ENCODE measurements at regions not wholly inside any gene's neighbourhood (a gene's known extent, or its start where the extent isn't known, plus 50 kb on each side); places are given as distances from the start of the nearest gene placed in this dataset.

DNA sequence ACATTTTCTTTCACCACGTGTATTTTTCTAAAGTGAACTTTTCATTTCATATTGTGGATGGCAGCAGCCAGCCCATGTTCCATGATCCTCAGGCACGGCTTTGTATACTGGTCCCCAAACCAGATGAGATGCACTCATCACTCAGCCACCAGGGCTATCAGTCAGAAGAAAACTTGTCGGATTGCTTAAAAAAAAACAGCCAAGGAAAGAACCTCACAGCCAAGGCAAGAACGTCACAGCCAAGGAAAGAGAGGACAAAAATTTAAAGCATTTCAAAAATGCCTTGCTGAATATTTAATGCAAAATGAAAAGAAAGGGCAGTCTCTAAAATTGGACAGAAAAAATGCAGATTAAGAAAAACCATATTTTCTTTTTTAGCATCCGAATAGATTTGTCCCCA is 333.3 kb downstream of the PDGFC start:
- WGBS, 3 donors, result 63 to 71% (median 70%) methylated on average over 5 of the region's 5 CpGs
- H3K27ac ChIP-seq (ENCODE audit: low read depth in 1 of 3, low read length in 2 of 3), result no peak overlapping the region
- no peaks in the 10 kb centered on the region for H3K4me1 ChIP-seq (ENCODE audit: control insufficient read depth in 3 of 3, insufficient read depth in 2 of 3, low read depth in 1 of 3, low read length in 2 of 3)
- no peaks in the 10 kb centered on the region for H3K9me3 ChIP-seq (ENCODE audit: control insufficient read depth in 2 of 2, insufficient read depth in 1 of 2, low read depth in 1 of 2, low read length in 1 of 2)
- no peak for FAIRE-seq
- H3K27me3 ChIP-seq (ENCODE audit: control insufficient read depth in 3 of 3, insufficient read depth in 3 of 3, low read length in 3 of 3), result no peaks in the 10 kb centered on the region
- H3K4me3 ChIP-seq (ENCODE audit: low read depth in 1 of 3, low read length in 3 of 3), result no peak overlapping the region
- H3K36me3 ChIP-seq (ENCODE audit: control insufficient read depth in 3 of 3, insufficient read depth in 2 of 3, low read depth in 1 of 3, low read length in 3 of 3), result no peaks in the 10 kb centered on the region
- DNase-seq, result no peak

DNA sequence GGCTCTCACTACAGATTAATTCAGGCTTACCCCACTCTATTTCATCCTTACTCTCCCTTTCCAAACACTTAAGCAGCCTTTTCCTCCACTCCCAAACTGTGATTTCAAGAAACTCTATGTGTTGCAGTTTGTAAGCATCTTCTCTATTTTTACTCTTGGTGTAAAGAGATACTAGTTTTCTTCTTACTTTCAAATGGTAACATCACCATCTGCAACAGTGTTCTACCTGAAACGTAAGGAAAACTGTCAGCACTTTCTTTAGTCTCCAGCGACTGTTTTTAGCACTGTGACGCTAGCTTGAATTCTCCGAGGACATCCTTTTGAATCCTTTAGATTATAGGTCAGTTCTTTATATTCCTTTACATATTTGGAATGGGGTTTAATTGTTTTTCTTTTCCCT is 335.2 kb downstream of the PDGFC start:
- FAIRE-seq (no peak), DNase-seq (no peak)
- Histone ChIP-seq H3K27ac (ENCODE audit: low read depth in 1 of 3, low read length in 2 of 3) (no peak overlapping the region), H3K4me1 (ENCODE audit: control insufficient read depth in 3 of 3, insufficient read depth in 2 of 3, low read depth in 1 of 3, low read length in 2 of 3) (no peaks in the 10 kb centered on the region), H3K36me3 (ENCODE audit: control insufficient read depth in 3 of 3, insufficient read depth in 2 of 3, low read depth in 1 of 3, low read length in 3 of 3) (no peaks in the 10 kb centered on the region), H3K9me3 (ENCODE audit: control insufficient read depth in 2 of 2, insufficient read depth in 1 of 2, low read depth in 1 of 2, low read length in 1 of 2) (no peaks in the 10 kb centered on the region), H3K27me3 (ENCODE audit: control insufficient read depth in 3 of 3, insufficient read depth in 3 of 3, low read length in 3 of 3) (no peaks in the 10 kb centered on the region), H3K4me3 (ENCODE audit: low read depth in 1 of 3, low read length in 3 of 3) (no peak overlapping the region)
- 90 to 91% (median 90%) methylated on average over 4 of the region's 4 CpGs for WGBS, 3 donors

DNA sequence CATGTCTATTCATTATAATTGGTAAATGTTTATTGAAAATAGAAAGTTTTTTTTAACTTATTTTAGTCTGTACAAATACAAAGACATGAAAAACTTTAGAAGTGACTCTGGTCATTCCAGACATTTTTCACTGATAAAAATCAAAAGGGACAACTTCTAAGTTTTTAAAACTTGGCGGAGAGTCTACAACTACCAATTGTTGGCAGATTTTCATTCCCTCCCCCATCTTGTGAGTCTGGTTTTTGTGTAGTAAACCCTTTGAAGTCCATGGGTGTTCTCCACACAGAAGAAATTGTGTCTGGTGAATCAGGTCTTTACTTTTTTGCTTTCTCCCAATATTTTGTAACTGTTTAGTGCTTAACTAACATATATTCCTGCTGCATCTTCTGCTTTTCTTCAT is 336.5 kb downstream of the PDGFC start:
- no peak for DNase-seq
- WGBS, 3 donors, result 77 to 94% (median 90%) methylated on average over 1 of the region's 1 CpG
- no peaks in the 10 kb centered on the region for H3K36me3 ChIP-seq (ENCODE audit: control insufficient read depth in 3 of 3, insufficient read depth in 2 of 3, low read depth in 1 of 3, low read length in 3 of 3)
- no peaks in the 10 kb centered on the region for H3K27me3 ChIP-seq (ENCODE audit: control insufficient read depth in 3 of 3, insufficient read depth in 3 of 3, low read length in 3 of 3)
- no peak for FAIRE-seq
- H3K4me1 ChIP-seq (ENCODE audit: control insufficient read depth in 3 of 3, insufficient read depth in 2 of 3, low read depth in 1 of 3, low read length in 2 of 3), result no peaks in the 10 kb centered on the region
- no peak overlapping the region for H3K27ac ChIP-seq (ENCODE audit: low read depth in 1 of 3, low read length in 2 of 3)
- H3K4me3 ChIP-seq (ENCODE audit: low read depth in 1 of 3, low read length in 3 of 3), result no peak overlapping the region
- H3K9me3 ChIP-seq (ENCODE audit: control insufficient read depth in 2 of 2, insufficient read depth in 1 of 2, low read depth in 1 of 2, low read length in 1 of 2), result no peaks in the 10 kb centered on the region

DNA sequence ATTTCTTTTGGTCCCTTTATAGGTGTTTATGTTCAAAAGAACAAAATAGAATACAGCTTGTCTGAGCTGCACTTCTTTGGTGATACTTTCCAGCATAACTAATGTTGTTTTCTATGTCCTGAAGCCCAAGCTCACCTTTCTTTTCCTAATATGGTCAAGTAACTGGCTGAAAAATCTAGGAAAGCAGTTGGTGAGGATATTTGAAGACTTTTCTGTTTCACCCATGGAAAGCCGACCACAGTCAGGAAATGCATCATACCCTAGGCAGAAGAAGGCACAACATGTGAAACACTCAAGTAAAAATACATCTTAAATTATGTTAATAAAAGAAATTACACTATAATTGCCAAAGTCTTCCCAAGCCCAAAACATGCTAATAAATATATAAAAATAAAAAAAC is 337.0 kb downstream of the PDGFC start:
- Histone ChIP-seq H3K4me1 (ENCODE audit: control insufficient read depth in 3 of 3, insufficient read depth in 2 of 3, low read depth in 1 of 3, low read length in 2 of 3) (no peaks in the 10 kb centered on the region), H3K9me3 (ENCODE audit: control insufficient read depth in 2 of 2, insufficient read depth in 1 of 2, low read depth in 1 of 2, low read length in 1 of 2) (no peaks in the 10 kb centered on the region), H3K4me3 (ENCODE audit: low read depth in 1 of 3, low read length in 3 of 3) (no peak overlapping the region), H3K36me3 (ENCODE audit: control insufficient read depth in 3 of 3, insufficient read depth in 2 of 3, low read depth in 1 of 3, low read length in 3 of 3) (no peaks in the 10 kb centered on the region), H3K27ac (ENCODE audit: low read depth in 1 of 3, low read length in 2 of 3) (no peak overlapping the region), H3K27me3 (ENCODE audit: control insufficient read depth in 3 of 3, insufficient read depth in 3 of 3, low read length in 3 of 3) (no peaks in the 10 kb centered on the region)
- WGBS, 3 donors, result 78 to 82% (median 79%) methylated on average over 1 of the region's 1 CpG
- no peak for DNase-seq
- no peak for FAIRE-seq

DNA sequence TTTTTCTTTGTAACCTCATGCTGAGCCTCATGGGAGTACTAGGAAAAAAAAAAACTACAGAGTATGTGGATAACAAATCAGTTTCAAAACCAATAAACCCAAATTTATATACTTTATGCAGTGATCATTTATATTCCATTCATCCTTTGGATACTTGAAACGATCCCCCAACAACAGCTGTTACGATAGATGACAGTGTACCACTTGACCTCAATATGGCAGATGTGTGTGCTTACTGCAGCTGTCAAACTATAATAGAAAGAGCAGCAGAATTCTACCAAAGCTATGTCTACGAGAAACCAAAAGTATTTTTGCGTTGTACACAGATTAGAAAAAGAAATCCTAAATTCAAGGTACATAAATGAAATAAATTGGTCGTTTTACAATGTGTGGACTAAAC is 337.8 kb downstream of the PDGFC start:
- Histone ChIP-seq H3K27ac (ENCODE audit: low read depth in 1 of 3, low read length in 2 of 3) (no peak overlapping the region), H3K27me3 (ENCODE audit: control insufficient read depth in 3 of 3, insufficient read depth in 3 of 3, low read length in 3 of 3) (no peaks in the 10 kb centered on the region), H3K9me3 (ENCODE audit: control insufficient read depth in 2 of 2, insufficient read depth in 1 of 2, low read depth in 1 of 2, low read length in 1 of 2) (no peaks in the 10 kb centered on the region), H3K4me3 (ENCODE audit: low read depth in 1 of 3, low read length in 3 of 3) (no peak overlapping the region), H3K36me3 (ENCODE audit: control insufficient read depth in 3 of 3, insufficient read depth in 2 of 3, low read depth in 1 of 3, low read length in 3 of 3) (no peaks in the 10 kb centered on the region), H3K4me1 (ENCODE audit: control insufficient read depth in 3 of 3, insufficient read depth in 2 of 3, low read depth in 1 of 3, low read length in 2 of 3) (no peaks in the 10 kb centered on the region)
- DNase-seq (no peak), FAIRE-seq (no peak)
- 54 to 72% (median 62%) methylated on average over 5 of the region's 5 CpGs for WGBS, 3 donors

DNA sequence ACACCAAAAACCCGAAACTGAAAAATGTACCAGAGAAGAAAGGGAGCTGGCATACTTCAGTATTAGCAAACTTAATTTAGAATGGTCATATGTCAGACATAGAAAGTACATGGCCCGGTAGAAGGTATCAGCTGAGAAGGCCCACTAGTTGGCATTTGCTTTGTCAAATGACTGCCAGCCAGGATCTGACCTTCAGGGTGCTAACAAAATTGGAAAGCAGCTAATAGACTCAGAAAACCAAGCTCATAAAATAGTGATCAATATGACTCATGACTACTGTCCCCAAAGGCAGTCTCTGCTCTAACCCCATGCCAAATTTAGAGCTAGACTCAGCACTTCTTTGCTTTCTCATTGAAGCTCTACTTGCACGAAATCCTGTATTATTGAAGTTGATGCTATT is 342.7 kb downstream of the PDGFC start:
- Histone ChIP-seq H3K4me1 (ENCODE audit: control insufficient read depth in 3 of 3, insufficient read depth in 2 of 3, low read depth in 1 of 3, low read length in 2 of 3) (no peaks in the 10 kb centered on the region), H3K27me3 (ENCODE audit: control insufficient read depth in 3 of 3, insufficient read depth in 3 of 3, low read length in 3 of 3) (no peaks in the 10 kb centered on the region), H3K4me3 (ENCODE audit: low read depth in 1 of 3, low read length in 3 of 3) (no peak overlapping the region), H3K27ac (ENCODE audit: low read depth in 1 of 3, low read length in 2 of 3) (no peak overlapping the region), H3K36me3 (ENCODE audit: control insufficient read depth in 3 of 3, insufficient read depth in 2 of 3, low read depth in 1 of 3, low read length in 3 of 3) (no peaks in the 10 kb centered on the region), H3K9me3 (ENCODE audit: control insufficient read depth in 2 of 2, insufficient read depth in 1 of 2, low read depth in 1 of 2, low read length in 1 of 2) (peaks cover 0 to 3% of the 10 kb centered on the region in 2 donors)
- WGBS, 3 donors, result 65 to 87% (median 75%) methylated on average over 3 of the region's 3 CpGs
- DNase-seq (no peak), FAIRE-seq (no peak)

DNA sequence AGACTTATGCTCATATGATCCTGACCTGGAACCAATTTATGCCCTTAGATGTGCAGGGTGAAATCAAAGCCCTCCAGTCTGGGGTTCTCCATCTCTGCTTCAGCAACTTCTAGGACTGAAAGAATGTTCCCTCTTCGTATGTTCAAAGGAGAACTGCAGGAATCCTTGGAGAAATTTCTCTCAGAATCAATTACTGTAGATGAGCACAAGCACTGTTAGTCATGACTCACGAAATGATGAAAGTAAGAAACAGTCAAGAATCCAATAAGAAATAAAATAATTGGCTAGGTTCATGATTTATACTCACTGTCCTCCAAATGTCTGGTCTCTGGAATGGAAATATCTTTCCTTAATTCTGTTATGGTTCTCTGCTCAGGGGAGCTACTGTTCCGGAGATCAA is 348.2 kb downstream of the PDGFC start:
- 70 to 77% (median 75%) methylated on average over 3 of the region's 3 CpGs for WGBS, 3 donors
- DNase-seq (no peak), FAIRE-seq (no peak)
- no peaks in the 10 kb centered on the region for H3K4me1 ChIP-seq (ENCODE audit: control insufficient read depth in 3 of 3, insufficient read depth in 2 of 3, low read depth in 1 of 3, low read length in 2 of 3)
- H3K4me3 ChIP-seq (ENCODE audit: low read depth in 1 of 3, low read length in 3 of 3), result no peak overlapping the region
- peaks cover 0 to 3% of the 10 kb centered on the region in 2 donors for H3K9me3 ChIP-seq (ENCODE audit: control insufficient read depth in 2 of 2, insufficient read depth in 1 of 2, low read depth in 1 of 2, low read length in 1 of 2)
- H3K36me3 ChIP-seq (ENCODE audit: control insufficient read depth in 3 of 3, insufficient read depth in 2 of 3, low read depth in 1 of 3, low read length in 3 of 3), result no peaks in the 10 kb centered on the region
- H3K27ac ChIP-seq (ENCODE audit: low read depth in 1 of 3, low read length in 2 of 3), result no peak overlapping the region
- no peaks in the 10 kb centered on the region for H3K27me3 ChIP-seq (ENCODE audit: control insufficient read depth in 3 of 3, insufficient read depth in 3 of 3, low read length in 3 of 3)

DNA sequence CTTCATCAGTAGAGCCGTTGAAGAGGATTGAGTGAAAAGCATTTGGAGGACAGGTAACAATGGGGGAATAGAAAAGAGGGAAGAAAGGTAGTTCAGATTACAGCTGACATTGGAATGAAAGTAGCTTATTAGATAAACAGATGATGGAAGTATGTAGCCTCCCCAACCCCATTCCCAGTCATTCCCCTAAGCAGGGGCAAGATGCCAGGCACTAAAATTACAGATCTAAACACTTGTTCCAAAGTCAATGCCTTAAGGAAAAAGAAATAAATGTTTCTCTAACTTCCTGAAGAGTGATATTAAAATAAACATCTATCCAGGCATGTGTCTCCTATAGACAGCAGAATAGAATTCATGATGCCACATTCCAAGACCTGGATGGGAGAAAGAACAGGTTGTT is 350.8 kb downstream of the PDGFC start:
- Histone ChIP-seq H3K27me3 (ENCODE audit: control insufficient read depth in 3 of 3, insufficient read depth in 3 of 3, low read length in 3 of 3) (no peaks in the 10 kb centered on the region), H3K36me3 (ENCODE audit: control insufficient read depth in 3 of 3, insufficient read depth in 2 of 3, low read depth in 1 of 3, low read length in 3 of 3) (no peaks in the 10 kb centered on the region), H3K9me3 (ENCODE audit: control insufficient read depth in 2 of 2, insufficient read depth in 1 of 2, low read depth in 1 of 2, low read length in 1 of 2) (no peaks in the 10 kb centered on the region), H3K4me1 (ENCODE audit: control insufficient read depth in 3 of 3, insufficient read depth in 2 of 3, low read depth in 1 of 3, low read length in 2 of 3) (no peaks in the 10 kb centered on the region), H3K27ac (ENCODE audit: low read depth in 1 of 3, low read length in 2 of 3) (no peak overlapping the region), H3K4me3 (ENCODE audit: low read depth in 1 of 3, low read length in 3 of 3) (no peak overlapping the region)
- DNase-seq (no peak), FAIRE-seq (no peak)
- 52 to 76% (median 61%) methylated on average over 1 of the region's 1 CpG for WGBS, 3 donors

DNA sequence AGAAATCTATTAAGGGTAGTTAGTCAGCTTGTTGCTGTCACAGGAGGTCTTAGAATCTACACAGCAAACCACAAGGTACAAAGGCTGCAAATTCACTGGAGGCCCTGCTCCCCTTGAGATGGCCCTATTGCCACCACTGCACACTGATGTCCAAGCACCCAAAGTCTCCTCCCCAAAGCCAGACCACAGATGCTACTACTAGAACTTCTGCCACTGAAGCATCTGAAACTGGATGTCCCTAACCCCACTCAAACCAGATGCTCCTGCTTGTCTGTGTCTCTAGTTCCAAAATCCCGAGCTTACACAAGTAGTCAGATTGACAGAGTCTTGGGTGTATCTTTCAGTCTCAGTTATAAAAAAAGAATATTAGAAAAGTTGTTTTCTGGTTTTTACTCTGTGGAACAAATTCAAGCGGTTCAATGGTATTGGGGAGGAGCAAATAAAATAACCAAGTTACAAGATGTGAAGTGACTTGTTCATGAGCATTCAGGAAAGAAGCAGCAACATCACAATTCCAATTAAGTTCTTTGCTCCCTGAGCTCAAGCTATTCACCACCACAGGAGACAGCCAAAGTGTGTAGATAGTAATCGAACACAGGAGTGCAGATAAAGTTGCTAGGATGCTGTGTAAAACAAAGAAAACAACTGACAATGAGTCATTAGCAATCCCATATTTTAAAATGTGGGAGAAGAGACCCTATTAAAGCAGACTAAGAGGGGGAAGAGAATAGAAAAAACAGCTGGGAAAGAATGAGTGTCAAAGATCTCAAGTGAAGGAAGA is 352.3 kb downstream of the PDGFC start:
- Histone ChIP-seq H3K27ac (ENCODE audit: low read depth in 1 of 3, low read length in 2 of 3) (no peak overlapping the region), H3K4me3 (ENCODE audit: low read depth in 1 of 3, low read length in 3 of 3) (no peak overlapping the region), H3K9me3 (ENCODE audit: control insufficient read depth in 2 of 2, insufficient read depth in 1 of 2, low read depth in 1 of 2, low read length in 1 of 2) (no peaks in the 10 kb centered on the region), H3K27me3 (ENCODE audit: control insufficient read depth in 3 of 3, insufficient read depth in 3 of 3, low read length in 3 of 3) (no peaks in the 10 kb centered on the region), H3K4me1 (ENCODE audit: control insufficient read depth in 3 of 3, insufficient read depth in 2 of 3, low read depth in 1 of 3, low read length in 2 of 3) (no peaks in the 10 kb centered on the region), H3K36me3 (ENCODE audit: control insufficient read depth in 3 of 3, insufficient read depth in 2 of 3, low read depth in 1 of 3, low read length in 3 of 3) (no peaks in the 10 kb centered on the region)
- DNase-seq (no peak), FAIRE-seq (no peak)
- 58 to 73% (median 59%) methylated on average over 3 of the region's 3 CpGs for WGBS, 3 donors

Data from small intestine (tissue), 7 donors.